GM21825 (cell line): ENCODE measurements at regions not wholly inside any gene's neighbourhood (a gene's known extent, or its start where the extent isn't known, plus 50 kb on each side); places are given as distances from the start of the nearest gene placed in this dataset.
"Not testable (repeated sequence)": the region's sequence is repeated elsewhere in the genome, so short reads cannot be mapped to it uniquely, and the experiment has no call there.

ENCODE experiments used
- ATAC-seq: cut with Tn5 transposase; IDR thresholded peaks from one replicate; pipeline ENCODE4 v1.9.1; 2021; ENCODE audit warnings: mild to moderate bottlenecking, moderate library complexity; ENCODE audit not compliant: unreplicated experiment

GRCh38 chr2:41032715-41033114 lies 580.8 kb upstream of the SLC8A1 start:
- no peak for ATAC-seq

DNA sequence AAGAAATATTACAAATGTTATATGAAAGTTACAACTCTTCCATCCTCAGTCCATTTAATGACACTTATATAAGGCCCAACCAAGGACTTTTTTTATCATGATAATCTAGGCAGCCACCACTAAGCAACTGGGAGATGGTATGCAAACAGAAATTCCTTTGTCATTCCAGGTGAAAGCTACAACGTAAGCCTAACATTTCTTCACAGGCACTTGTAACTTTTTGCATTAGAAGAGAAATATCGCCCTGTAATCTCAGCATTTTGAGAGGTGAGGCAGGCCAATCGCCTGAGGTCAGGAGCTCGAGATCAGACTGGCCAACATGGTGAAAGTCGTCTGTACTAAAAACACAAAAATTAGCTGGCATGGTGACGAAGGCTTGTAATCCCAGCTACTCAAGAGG lies 581.2 kb upstream of the SLC8A1 start:
- ATAC-seq: no peak

- no peak for ATAC-seq
Measured at GRCh38 chr2:41038408-41038807, 586.5 kb upstream of the SLC8A1 start.

- not testable (repeated sequence) for ATAC-seq
Measured at GRCh38 chr2:41039750-41040149, 587.9 kb upstream of the SLC8A1 start.

- ATAC-seq: no peak
Measured at GRCh38 chr2:41040782-41041520, 589.1 kb upstream of the SLC8A1 start.

DNA sequence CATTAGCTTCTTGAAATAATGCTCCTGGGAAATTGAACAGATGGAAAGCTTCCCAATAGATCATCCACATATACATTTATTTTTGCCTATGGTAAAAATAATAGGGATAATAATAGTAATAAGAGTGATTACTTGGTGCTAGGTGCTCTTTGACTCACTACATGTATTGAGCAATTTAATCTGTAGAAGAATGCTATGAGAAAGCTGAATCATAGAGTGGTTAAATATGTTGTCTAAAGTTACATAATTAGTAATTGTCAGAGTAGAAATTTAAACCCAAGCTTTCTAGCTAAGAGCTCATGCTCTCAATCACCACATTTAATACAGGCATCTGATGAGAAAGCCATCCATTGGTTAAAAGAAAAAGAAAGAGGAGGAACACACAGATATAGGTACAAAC lies 590.5 kb upstream of the SLC8A1 start:
- no peak for ATAC-seq

GRCh38 chr2:41061356-41061755 lies 609.5 kb upstream of the SLC8A1 start:
- ATAC-seq: no peak

DNA sequence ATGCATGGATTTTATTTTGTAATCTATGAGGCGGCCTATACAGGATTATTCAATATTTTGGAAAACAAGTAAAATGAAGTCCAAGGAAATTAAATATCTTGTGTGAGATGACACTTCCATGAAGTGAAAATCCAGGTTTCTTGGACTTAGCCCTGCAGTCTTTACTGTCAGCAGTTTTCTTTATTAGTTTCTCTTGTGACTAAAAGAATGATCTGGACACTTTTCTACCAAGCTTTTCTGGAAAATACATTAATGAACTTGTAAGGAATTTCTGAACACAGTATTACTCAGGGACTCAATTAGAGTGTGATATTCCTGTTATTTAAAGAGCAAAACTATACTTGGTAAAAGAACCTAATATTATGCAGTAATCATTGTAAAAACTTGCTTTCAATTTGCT lies 610.4 kb upstream of the SLC8A1 start:
- no peak for ATAC-seq

DNA sequence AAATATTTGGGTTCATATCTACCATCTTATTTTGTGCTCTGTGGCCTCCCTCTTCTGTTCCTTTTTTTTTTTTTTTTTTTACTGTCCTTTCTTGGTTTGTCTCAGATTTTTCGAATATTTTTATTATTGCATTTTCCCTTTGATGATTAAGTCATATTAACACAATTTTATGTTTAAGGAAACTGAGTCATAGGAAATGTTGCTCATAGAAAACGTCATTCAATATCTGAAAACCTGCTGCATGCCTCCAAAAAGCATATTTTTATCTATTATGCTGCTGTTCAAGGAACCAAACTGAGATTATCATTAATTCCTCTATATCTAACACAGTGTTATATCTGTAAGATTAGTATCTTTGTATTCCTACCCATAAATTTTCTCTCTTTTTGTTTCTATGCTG lies 614.3 kb upstream of the SLC8A1 start:
- no peak for ATAC-seq

GRCh38 chr2:41068740-41069139 lies 616.9 kb upstream of the SLC8A1 start:
- no peak for ATAC-seq

DNA sequence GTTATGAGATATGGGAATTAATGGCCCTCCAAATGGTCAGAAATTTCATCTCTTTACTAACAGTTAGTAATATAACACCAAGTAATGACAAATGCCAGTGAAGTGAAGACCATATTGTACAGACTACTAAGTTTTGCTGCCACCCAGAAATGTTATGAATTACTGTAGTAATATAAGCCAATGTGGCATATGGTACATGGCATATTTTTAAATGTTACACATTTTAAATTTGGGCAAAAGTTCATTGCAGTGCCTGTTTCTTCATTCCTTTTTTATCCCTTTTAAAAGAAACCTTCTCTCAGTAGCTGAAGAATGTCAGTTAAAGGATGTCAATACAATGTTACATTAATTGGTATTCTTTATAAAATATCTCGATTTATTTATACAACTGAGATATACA lies 626.5 kb upstream of the SLC8A1 start:
- ATAC-seq: no peak

GRCh38 chr2:41079011-41079410 lies 627.1 kb upstream of the SLC8A1 start:
- no peak for ATAC-seq

DNA sequence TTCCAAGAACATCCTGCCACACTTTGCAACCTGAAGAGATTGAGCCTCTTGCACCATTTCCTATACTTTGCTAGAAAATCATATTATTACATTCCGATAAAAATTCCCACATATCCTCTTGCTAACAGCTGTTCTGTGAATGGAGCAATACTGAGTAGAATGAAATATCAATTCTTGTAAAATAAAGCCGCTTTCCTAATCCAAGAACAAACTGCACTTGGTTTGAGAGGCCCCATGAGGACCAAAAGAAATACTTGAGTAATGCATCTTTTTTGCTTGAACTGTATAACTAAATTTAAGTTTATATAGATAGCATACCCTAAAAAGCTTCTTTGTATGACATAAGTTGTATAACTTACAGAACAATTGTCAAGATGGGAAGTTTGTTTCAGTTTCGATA lies 632.4 kb upstream of the SLC8A1 start:
- no peak for ATAC-seq

- ATAC-seq: no peak
Measured at GRCh38 chr2:41087946-41088345, 636.1 kb upstream of the SLC8A1 start.

DNA sequence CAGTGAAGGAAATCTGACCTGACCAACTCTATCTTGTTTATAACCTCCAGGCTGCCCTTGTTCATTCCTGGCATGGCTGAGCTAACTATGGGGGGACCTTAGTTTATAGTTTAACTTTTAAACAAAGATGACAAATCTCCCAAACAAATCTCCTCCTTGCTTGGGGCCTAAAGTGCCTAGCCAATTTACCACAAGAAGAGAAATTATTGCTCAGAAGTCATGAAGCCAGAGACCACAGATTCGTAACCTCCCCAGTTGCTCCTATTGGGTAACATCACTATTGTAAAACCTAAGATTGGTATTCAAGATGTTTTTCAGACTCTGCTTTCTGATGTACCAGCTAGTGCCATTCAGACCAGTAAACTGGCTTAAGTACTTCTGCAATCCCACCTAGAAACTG lies 649.4 kb upstream of the SLC8A1 start:
- ATAC-seq: no peak

DNA sequence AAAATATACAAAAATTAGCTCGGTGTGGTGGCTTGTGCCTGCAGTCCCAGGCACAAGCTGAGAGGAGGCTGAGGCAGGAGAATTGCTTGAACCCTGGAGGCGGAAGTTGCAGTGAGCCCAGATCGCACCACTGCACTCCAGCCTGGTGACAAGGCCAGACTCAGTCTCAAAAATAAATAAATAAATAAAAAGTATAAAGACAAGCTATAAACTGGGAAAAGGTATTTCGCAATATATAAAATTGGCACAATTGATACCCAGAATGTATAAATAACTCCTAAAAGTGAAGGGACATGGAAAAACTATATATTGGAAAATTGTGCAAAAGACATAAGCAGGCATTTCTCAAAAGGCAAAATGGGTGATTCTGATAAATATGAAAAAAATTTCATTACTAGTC lies 657.9 kb upstream of the SLC8A1 start:
- no peak for ATAC-seq

DNA sequence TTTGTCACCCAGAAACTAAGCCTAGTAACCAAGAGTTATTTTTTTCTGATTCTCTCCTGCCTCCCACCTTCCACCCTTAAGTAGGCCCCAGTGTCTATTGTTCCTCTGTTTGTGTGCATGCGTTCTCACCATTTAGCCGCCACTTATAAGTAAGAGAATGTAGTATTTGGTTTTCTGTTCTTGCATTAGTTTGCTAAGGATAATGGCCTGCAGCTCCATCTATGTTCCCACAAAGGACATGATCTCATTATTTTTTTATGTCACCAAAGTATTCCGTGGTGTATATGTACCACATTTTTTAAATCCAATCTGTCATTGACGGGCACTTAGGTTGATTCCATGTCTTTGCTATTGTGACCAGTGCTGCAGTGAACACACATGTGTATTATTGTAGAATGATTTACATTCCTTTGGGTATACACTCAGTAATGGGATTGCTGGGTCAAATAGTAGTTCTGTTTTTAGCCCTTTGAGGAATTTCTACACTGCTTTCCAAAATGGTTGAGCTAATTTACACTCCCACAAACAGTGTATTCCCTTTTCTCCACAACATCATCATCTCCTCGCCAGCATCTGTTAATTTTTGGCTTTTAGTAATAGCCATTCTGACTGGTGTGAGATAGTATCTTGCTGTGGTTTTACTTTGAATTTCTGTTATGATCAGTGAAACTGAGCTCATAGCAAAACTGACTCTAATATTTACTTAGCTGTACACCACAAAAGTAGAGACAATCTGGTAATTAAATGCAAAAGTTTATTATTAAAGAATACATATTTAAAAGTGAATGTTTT lies 660.1 kb upstream of the SLC8A1 start:
- no peak for ATAC-seq

GRCh38 chr2:41116106-41116797 lies 664.4 kb upstream of the SLC8A1 start:
- no peak for ATAC-seq

GRCh38 chr2:41119489-41119888 lies 667.6 kb upstream of the SLC8A1 start:
- ATAC-seq: no peak

- no peak for ATAC-seq
Measured at GRCh38 chr2:41123341-41123740, 671.5 kb upstream of the SLC8A1 start.

GRCh38 chr2:41127351-41127750 lies 675.5 kb upstream of the SLC8A1 start:
- ATAC-seq: no peak

DNA sequence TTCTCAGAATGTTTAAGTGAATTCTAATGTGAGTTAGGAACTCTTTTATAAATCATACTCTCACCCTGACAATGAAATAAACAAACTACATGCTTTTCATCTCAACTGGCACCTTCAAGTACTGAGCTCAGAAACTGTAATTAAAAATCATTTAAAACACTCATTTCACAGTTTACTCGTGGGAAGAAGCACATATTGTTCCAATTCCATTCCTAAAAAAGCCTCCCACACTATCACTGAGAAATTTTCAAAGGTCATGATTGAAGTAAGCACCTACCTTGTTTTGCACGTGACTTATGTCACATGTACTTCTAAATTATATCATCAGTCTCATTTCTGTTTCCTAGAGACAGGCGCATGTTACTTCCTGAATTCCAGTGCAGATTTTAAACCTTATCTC lies 678.1 kb upstream of the SLC8A1 start:
- no peak for ATAC-seq
